ENCODE measurements at regions not wholly inside any gene's neighbourhood (a gene's known extent, or its start where the extent isn't known, plus 50 kb on each side); places are given as distances from the start of the nearest gene placed in this dataset.
"Not testable (repeated sequence)": the region's sequence is repeated elsewhere in the genome, so short reads cannot be mapped to it uniquely, and the experiment has no call there.

GRCh38 chr2:55796121-55796520, 102.5 kb upstream of the PNPT1 start:
- intact Hi-C loops (cut with DNase I): no loop called here
- DNase-seq (no peak), FAIRE-seq (no peak)
- no peaks in the 10 kb centered on the region for H3K4me1 ChIP-seq (ENCODE audit: control insufficient read depth in 2 of 3, insufficient read depth in 2 of 3, low read depth in 1 of 3, low read length in 3 of 3)
- no peak overlapping the region for H3K27ac ChIP-seq (ENCODE audit: low read depth in 2 of 2, low read length in 2 of 2)
- no peaks in the 10 kb centered on the region for H3K9me3 ChIP-seq (ENCODE audit: control insufficient read depth in 2 of 3, insufficient read depth in 1 of 3, low read length in 3 of 3)
- H3K27me3 ChIP-seq (ENCODE audit: control insufficient read depth, insufficient read depth, low read length): no peaks in the 10 kb centered on the region
- H3K9ac ChIP-seq (ENCODE audit: low read length in 3 of 3): no peak overlapping the region
- no peaks in the 10 kb centered on the region for H3K36me3 ChIP-seq (ENCODE audit: control insufficient read depth in 2 of 3, insufficient read depth in 3 of 3, low read length in 3 of 3)
- no peak overlapping the region for H3K4me3 ChIP-seq (ENCODE audit: low read length in 3 of 3)
- no peak for TF ChIP-seq CTCF (IDR thresholded peaks at IDR 0.05; ENCODE audit: borderline replicate concordance, extremely low read depth, insufficient read depth)

GRCh38 chr2:55793602-55794001, 100.0 kb upstream of the PNPT1 start:
- FAIRE-seq; H3K36me3 ChIP-seq (ENCODE audit: control insufficient read depth in 2 of 3, insufficient read depth in 3 of 3, low read length in 3 of 3); H3K9me3 ChIP-seq (ENCODE audit: control insufficient read depth in 2 of 3, insufficient read depth in 1 of 3, low read length in 3 of 3); DNase-seq; H3K9ac ChIP-seq (ENCODE audit: low read length in 3 of 3); H3K27me3 ChIP-seq (ENCODE audit: control insufficient read depth, insufficient read depth, low read length); H3K27ac ChIP-seq (ENCODE audit: low read depth in 2 of 2, low read length in 2 of 2); H3K4me3 ChIP-seq (ENCODE audit: low read length in 3 of 3); intact Hi-C loops (cut with DNase I); H3K4me1 ChIP-seq (ENCODE audit: control insufficient read depth in 2 of 3, insufficient read depth in 2 of 3, low read depth in 1 of 3, low read length in 3 of 3): not testable (repeated sequence)

GRCh38 chr2:55786280-55786679, 92.6 kb upstream of the PNPT1 start:
- Histone ChIP-seq H3K9me3 (ENCODE audit: control insufficient read depth in 2 of 3, insufficient read depth in 1 of 3, low read length in 3 of 3) (no peaks in the 10 kb centered on the region), H3K27ac (ENCODE audit: low read depth in 2 of 2, low read length in 2 of 2) (no peak overlapping the region), H3K36me3 (ENCODE audit: control insufficient read depth in 2 of 3, insufficient read depth in 3 of 3, low read length in 3 of 3) (no peaks in the 10 kb centered on the region), H3K9ac (ENCODE audit: low read length in 3 of 3) (no peak overlapping the region), H3K27me3 (ENCODE audit: control insufficient read depth, insufficient read depth, low read length) (no peaks in the 10 kb centered on the region), H3K4me3 (ENCODE audit: low read length in 3 of 3) (no peak overlapping the region), H3K4me1 (ENCODE audit: control insufficient read depth in 2 of 3, insufficient read depth in 2 of 3, low read depth in 1 of 3, low read length in 3 of 3) (no peaks in the 10 kb centered on the region)
- FAIRE-seq (no peak), DNase-seq (no peak)
- intact Hi-C loops (cut with DNase I): no loop called here
- TF ChIP-seq CTCF (IDR thresholded peaks at IDR 0.05; ENCODE audit: borderline replicate concordance, extremely low read depth, insufficient read depth): no peak

GRCh38 chr2:55783751-55784150, 90.1 kb upstream of the PNPT1 start:
- DNase-seq; H3K36me3 ChIP-seq (ENCODE audit: control insufficient read depth in 2 of 3, insufficient read depth in 3 of 3, low read length in 3 of 3); H3K27me3 ChIP-seq (ENCODE audit: control insufficient read depth, insufficient read depth, low read length); H3K9ac ChIP-seq (ENCODE audit: low read length in 3 of 3); FAIRE-seq; H3K4me3 ChIP-seq (ENCODE audit: low read length in 3 of 3); intact Hi-C loops (cut with DNase I); H3K9me3 ChIP-seq (ENCODE audit: control insufficient read depth in 2 of 3, insufficient read depth in 1 of 3, low read length in 3 of 3); H3K27ac ChIP-seq (ENCODE audit: low read depth in 2 of 2, low read length in 2 of 2); H3K4me1 ChIP-seq (ENCODE audit: control insufficient read depth in 2 of 3, insufficient read depth in 2 of 3, low read depth in 1 of 3, low read length in 3 of 3): not testable (repeated sequence)

All from kidney (tissue), 13 donors.